Erythroblast (primary cell): ENCODE measurements at regions not wholly inside any gene's neighbourhood (a gene's known extent, or its start where the extent isn't known, plus 50 kb on each side); places are given as distances from the start of the nearest gene placed in this dataset.

Experiments used
- DNase-seq, 2 experiments: peaks; one replicate each; lab custom pipeline; 2025; lab: John Stamatoyannopoulos, UW
- GATA1 ChIP-seq: IDR thresholded peaks from 2 replicates; pipeline ENCODE4 v1.6.1; 2011; ENCODE audit warnings: low read depth, mild to moderate bottlenecking, control low read depth, low read length, moderate library complexity
- POLR2A ChIP-seq: IDR thresholded peaks from 2 replicates; pipeline ENCODE4 v1.6.1; 2011; ENCODE audit warnings: mild to moderate bottlenecking, low read length

- TF ChIP-seq POLR2A (no peak), GATA1 (no peak)
- DNase-seq, result no peak
Observed at GRCh38 chr2:120660771-120661459, 74.8 kb upstream of the GLI2 start.

- TF ChIP-seq GATA1, result no peak
- TF ChIP-seq POLR2A, result no peak
- no peak for DNase-seq
Observed at GRCh38 chr2:120661551-120661950, 74.1 kb upstream of the GLI2 start.

DNA sequence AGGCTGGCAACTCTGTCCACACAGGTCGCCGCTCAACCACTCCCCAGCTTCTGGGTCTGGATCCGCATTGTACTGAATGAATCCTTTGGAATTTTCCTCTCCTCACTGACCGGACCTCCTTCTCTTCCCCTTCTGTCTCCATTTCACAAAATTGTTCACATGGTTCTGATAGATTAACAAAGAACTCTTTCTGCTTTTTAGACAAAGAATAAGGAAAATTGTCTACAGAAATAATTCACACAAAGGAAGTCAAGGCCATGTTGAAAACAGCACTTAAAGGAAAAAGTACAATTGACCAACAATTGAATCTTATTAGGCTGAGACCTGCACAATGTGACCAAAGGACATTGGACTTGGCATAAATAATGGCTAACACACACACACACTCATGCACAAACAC lies 73.6 kb upstream of the GLI2 start:
- TF ChIP-seq POLR2A (no peak), GATA1 (no peak)
- no peak for DNase-seq

GRCh38 chr2:120662746-120663145 lies 72.9 kb upstream of the GLI2 start:
- TF ChIP-seq GATA1 (no peak), POLR2A (no peak)
- no peak for DNase-seq

DNA sequence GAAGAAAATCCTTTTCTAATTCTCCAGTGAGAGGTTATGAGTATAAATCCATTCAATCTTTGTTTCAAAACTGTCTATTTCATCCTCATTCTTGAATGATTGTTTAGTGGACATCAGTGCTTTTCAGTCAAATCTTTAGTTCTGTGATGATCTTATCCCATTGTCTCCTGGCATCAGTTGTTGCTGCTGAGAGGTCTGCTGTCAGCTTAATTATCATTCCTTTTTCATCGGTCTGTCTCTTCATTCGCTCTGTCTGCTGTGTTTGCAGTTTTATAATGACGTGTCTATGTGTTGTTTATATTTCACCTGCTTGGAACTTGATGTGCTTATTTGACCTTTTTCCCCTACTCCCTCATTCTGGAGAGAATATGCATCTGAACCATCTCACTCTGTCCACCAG lies 69.2 kb upstream of the GLI2 start:
- DNase-seq, result no peak
- TF ChIP-seq POLR2A (no peak), GATA1 (no peak)

DNA sequence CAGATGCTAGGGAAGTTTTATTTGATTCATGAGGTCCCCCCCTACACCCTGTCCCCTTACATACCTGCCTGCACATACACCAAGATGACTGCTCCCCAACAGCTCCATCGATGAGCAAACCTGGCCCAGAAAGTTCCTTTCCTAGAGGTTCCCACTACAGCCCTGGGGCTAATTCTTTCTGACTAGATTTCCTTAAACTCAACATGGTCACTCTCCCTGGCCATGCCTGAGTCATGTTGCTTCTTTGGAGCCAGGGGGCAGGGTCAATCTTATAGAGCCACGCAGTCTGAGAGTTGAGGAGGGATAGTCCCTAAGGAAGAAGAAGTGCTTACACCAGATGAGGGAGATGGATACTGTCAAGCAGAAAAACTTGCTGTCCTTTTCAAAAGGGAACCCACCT lies 67.7 kb upstream of the GLI2 start:
- TF ChIP-seq POLR2A (no peak), GATA1 (no peak)

DNA sequence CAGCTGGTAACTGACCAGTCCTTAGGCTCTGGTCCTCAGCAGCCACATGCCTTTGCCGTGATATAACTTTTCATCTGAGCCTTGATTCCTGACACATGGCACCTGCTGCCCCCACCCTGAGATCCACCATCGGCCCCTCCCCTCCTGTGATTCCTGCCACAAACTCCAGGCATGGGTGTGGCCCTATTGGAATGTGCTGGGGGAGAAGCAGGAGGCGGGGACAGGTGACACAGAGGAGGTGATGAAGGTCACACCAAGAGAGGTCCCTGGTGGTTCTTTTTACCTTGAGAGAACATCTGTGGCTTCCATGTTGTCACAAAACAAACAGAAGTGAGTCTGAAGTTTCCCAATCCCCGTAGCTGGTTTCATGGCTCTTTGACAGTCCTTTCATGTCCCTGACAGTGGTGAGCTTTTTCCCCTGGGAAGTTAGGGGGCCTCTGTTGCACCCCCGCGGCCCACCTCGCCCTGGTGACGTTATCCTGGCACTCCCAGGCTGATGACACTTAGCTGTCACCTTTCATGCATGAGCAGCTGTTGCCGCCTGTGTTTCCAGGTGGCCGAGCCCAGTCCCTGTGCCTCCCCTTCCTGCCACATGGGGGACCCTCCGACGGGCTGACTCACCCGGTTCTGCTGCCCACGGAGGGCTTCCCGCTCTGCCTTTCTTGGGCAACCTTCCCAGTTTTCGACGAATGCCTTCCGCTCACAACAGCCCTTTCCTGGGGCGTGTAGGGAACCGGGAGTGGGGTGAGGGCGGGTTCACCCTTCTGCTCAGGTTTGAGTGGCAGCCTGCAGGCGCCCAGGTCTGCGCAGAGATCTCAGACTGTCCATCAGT lies 66.3 kb upstream of the GLI2 start:
- TF ChIP-seq POLR2A (no peak), GATA1 (no peak)
- no peak for DNase-seq

More for the DNA sequence above, 67.7 kb upstream of the GLI2 start:
- DNase-seq, result no peak

- no peak for DNase-seq
Observed at GRCh38 chr2:120669971-120670370, 65.7 kb upstream of the GLI2 start.

DNA sequence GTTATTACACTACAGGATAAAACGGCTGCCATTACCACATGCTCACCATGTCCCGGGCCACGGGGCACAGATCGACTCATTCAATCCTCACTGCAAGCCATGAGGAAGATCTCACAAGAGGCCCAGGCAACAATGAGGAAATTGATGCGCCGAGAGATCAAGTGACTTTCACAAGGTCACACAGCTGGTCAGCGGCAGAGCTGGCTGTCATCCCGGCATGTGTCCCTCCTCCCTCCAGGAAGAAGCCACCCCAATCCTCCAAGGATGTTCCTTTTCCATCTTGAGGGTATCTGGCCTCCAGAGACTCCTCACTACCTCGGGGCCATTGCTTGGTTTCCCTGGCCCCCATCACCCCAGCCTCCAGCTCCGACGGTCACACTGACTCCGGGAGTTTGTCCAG lies 65.3 kb upstream of the GLI2 start:
- DNase-seq, result no peak
- TF ChIP-seq GATA1 (no peak), POLR2A (no peak)

More at GRCh38 chr2:120669971-120670370, 65.7 kb upstream of the GLI2 start:
- TF ChIP-seq POLR2A (no peak), GATA1 (no peak)

GRCh38 chr2:120670771-120671480 lies 64.7 kb upstream of the GLI2 start:
- TF ChIP-seq GATA1 (no peak), POLR2A (no peak)
- DNase-seq, result no peak

GRCh38 chr2:120672526-120673204 lies 63.0 kb upstream of the GLI2 start:
- TF ChIP-seq POLR2A (no peak), GATA1 (no peak)
- no peak for DNase-seq

- TF ChIP-seq POLR2A (no peak), GATA1 (no peak)
- DNase-seq, result no peak
Observed at GRCh38 chr2:120673205-120673550, 62.5 kb upstream of the GLI2 start.

DNA sequence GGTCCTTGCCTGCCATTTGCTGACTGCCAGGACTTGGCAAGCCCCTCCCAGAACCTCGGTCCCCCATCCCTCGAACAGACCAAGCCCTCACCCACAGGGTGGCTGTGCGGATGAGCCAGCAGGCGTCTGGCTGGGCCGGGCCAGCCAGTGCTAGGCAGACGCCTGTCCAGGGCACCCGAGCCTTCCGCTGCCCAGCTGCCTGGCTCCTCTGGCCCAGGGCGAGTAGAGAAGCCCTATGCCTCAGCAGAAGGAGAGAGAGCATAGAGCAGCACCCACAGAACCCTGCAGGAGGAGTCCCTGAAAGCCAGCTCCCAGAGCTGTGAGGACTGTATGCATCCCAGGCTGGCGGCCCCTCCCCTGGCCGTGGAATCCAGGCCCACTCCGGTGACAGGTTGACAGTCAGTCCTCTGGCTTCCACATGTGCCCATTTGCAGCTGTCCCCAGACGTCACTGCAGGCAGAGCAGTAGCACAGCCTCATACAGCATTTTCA lies 62.1 kb upstream of the GLI2 start:
- TF ChIP-seq POLR2A (no peak), GATA1 (no peak)
- DNase-seq, result no peak
